ENCODE measurements at regions not wholly inside any gene's neighbourhood (a gene's known extent, or its start where the extent isn't known, plus 50 kb on each side); places are given as distances from the start of the nearest gene placed in this dataset.

- TF ChIP-seq CTCF (conservative IDR thresholded peaks at IDR 0.05) (no peak), ZFX (IDR thresholded peaks at IDR 0.05) (no peak)
Measured at GRCh38 chr3:194738254-194739093, 52.8 kb downstream of the FAM43A start.

GRCh38 chr3:194739498-194740284, 54.0 kb downstream of the FAM43A start:
- H3K27ac ChIP-seq, result no peak overlapping the region
- TF ChIP-seq CTCF (conservative IDR thresholded peaks at IDR 0.05), result no peak
- no peak for TF ChIP-seq ZFX (IDR thresholded peaks at IDR 0.05)

More at GRCh38 chr3:194738254-194739093, 52.8 kb downstream of the FAM43A start:
- H3K27ac ChIP-seq, result no peak overlapping the region

GRCh38 chr3:194740859-194741491, 55.3 kb downstream of the FAM43A start:
- H3K27ac ChIP-seq, result no peak overlapping the region
- TF ChIP-seq CTCF (conservative IDR thresholded peaks at IDR 0.05) (no peak), ZFX (IDR thresholded peaks at IDR 0.05) (no peak)

- TF ChIP-seq CTCF (conservative IDR thresholded peaks at IDR 0.05) (no peak), ZFX (IDR thresholded peaks at IDR 0.05) (no peak)
- no peak overlapping the region for H3K27ac ChIP-seq
Measured at GRCh38 chr3:194741916-194742315, 56.2 kb downstream of the FAM43A start.

- TF ChIP-seq CTCF (conservative IDR thresholded peaks at IDR 0.05) (no peak), ZFX (IDR thresholded peaks at IDR 0.05) (no peak)
- H3K27ac ChIP-seq, result no peak overlapping the region
Measured at GRCh38 chr3:194744826-194745225, 59.1 kb downstream of the FAM43A start.

GRCh38 chr3:194745422-194746184, 59.9 kb downstream of the FAM43A start:
- no peak for TF ChIP-seq CTCF (conservative IDR thresholded peaks at IDR 0.05)
- no peak for TF ChIP-seq ZFX (IDR thresholded peaks at IDR 0.05)
- no peak overlapping the region for H3K27ac ChIP-seq

Measured in C4-2B (cell line).